Testis (tissue), 2 donors: ENCODE measurements at regions not wholly inside any gene's neighbourhood (a gene's known extent, or its start where the extent isn't known, plus 50 kb on each side); places are given as distances from the start of the nearest gene placed in this dataset.

Experiments
- DNase-seq: peaks from one replicate; pipeline ENCODE4 v3.0.0-alpha.2; 2019
- H3K27ac ChIP-seq, 2 donors: fragments of 200-600 bp; sonication (generic); one replicate each; pipeline ENCODE4 v1.5.1; 2019
- H3K27me3 ChIP-seq: fragments of 200-600 bp; sonication (generic); one replicate; pipeline ENCODE4 v1.5.1; 2019
- H3K36me3 ChIP-seq: fragments of 200-600 bp; sonication (generic); one replicate; pipeline ENCODE4 v1.5.1; 2017; ENCODE audit warnings: low read depth; ENCODE audit errors: missing control alignments
- H3K4me1 ChIP-seq: fragments of 200-600 bp; sonication (generic); one replicate; pipeline ENCODE4 v1.5.1; 2019
- H3K4me3 ChIP-seq, 2 donors: fragments of 200-600 bp; sonication (generic); one replicate each; pipeline ENCODE4 v1.5.1; 2017 to 2019
- H3K9me3 ChIP-seq: fragments of 200-600 bp; sonication (generic); one replicate; pipeline ENCODE4 v1.5.1; 2017
- POLR2A ChIP-seq: fragments of 450-650 bp; IDR thresholded peaks from one replicate; pipeline ENCODE4 v1.6.1; 2017; ENCODE audit warnings: antibody characterized with exemption, mild to moderate bottlenecking, moderate library complexity
- WGBS, 2 donors: methylation state at CpG; one replicate each; pipeline ENCODE4 v1.1.5; 2018; 5-methylcytosine and 5-hydroxymethylcytosine counted together
- intact Hi-C: fragments of 100-400 bp; cut with DNase I; formaldehyde crosslinking; loops from one replicate; pipeline ENCODE4 v1.15.1; 2023; ENCODE audit warnings: low total_unique reads
- TF ChIP-seq, protein P1 (sequence below), 3 experiments: fragments of 450-650 bp in 2 of 3; fragments of 200-600 bp in 1 of 3; sonication (generic) in 1 of 3; IDR thresholded peaks; one replicate each; pipeline ENCODE4 v1.5.1; 2016 to 2019; ENCODE audit warnings: antibody characterized with exemption in 3 of 3, mild to moderate bottlenecking in 2 of 3, moderate library complexity in 1 of 3

- WGBS, 2 donors = 92 to 97% methylated on average over 3 of the region's 3 CpGs
- Histone ChIP-seq H3K4me1 (no peaks in the 10 kb centered on the region), H3K27me3 (no peaks in the 10 kb centered on the region), H3K4me3 (no peak overlapping the region), H3K27ac (no peak overlapping the region), H3K36me3 (no peaks in the 10 kb centered on the region), H3K9me3 (no peaks in the 10 kb centered on the region)
- no peak for DNase-seq
- TF ChIP-seq, protein P1, sequence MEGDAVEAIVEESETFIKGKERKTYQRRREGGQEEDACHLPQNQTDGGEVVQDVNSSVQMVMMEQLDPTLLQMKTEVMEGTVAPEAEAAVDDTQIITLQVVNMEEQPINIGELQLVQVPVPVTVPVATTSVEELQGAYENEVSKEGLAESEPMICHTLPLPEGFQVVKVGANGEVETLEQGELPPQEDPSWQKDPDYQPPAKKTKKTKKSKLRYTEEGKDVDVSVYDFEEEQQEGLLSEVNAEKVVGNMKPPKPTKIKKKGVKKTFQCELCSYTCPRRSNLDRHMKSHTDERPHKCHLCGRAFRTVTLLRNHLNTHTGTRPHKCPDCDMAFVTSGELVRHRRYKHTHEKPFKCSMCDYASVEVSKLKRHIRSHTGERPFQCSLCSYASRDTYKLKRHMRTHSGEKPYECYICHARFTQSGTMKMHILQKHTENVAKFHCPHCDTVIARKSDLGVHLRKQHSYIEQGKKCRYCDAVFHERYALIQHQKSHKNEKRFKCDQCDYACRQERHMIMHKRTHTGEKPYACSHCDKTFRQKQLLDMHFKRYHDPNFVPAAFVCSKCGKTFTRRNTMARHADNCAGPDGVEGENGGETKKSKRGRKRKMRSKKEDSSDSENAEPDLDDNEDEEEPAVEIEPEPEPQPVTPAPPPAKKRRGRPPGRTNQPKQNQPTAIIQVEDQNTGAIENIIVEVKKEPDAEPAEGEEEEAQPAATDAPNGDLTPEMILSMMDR (IDR thresholded peaks at IDR 0.05) = no peak
- no peak for TF ChIP-seq POLR2A
- intact Hi-C loops = no loop called here
These were observed 376.9 kb upstream of the LYPLAL1 start for GRCh38 chr1:218796773-218797172.

- TF ChIP-seq, protein P1 (IDR thresholded peaks at IDR 0.05) = no peak
- TF ChIP-seq POLR2A = no peak
- Histone ChIP-seq H3K27me3 (no peaks in the 10 kb centered on the region), H3K36me3 (no peaks in the 10 kb centered on the region), H3K27ac (no peak overlapping the region), H3K4me3 (no peak overlapping the region), H3K9me3 (no peaks in the 10 kb centered on the region), H3K4me1 (no peaks in the 10 kb centered on the region)
- whole genome bisulfite sequencing, 2 donors = 83 to 90% methylated on average over 3 of the region's 3 CpGs
- DNase-seq = no peak
- intact Hi-C loops = no loop called here
These were observed 370.9 kb upstream of the LYPLAL1 start for GRCh38 chr1:218802799-218803198.

DNA sequence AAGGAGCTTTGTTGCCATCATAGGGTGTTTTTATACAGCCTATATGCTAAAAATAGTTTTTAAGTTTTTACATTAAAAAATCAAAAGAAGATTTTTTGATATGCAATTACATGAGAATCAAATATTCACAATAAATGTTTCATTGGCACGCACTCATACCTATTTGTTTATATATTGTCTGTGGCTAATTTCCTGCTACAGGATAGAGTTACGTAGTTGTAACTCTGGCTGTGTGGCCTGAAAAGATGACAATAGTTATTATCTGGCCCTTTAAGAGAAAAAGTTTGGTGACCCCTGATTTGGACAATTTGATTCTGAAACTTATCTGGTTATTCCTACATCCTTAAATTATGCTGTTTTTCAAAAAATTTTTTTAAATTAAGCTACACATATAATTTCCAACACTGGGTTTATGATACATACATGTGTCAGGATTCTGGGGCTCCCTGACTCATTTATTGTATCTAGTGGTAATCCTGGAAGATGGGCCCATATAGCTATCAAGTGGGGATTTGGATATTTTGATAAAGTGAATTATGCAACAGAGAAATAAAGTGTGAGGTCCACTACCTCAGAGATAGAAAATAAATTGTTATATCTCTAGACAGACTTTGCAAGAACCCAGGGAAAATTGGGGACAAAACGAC lies 370.2 kb upstream of the LYPLAL1 start:
- no peak for DNase-seq
- Histone ChIP-seq H3K4me1 (no peaks in the 10 kb centered on the region), H3K27me3 (no peaks in the 10 kb centered on the region), H3K9me3 (no peaks in the 10 kb centered on the region), H3K36me3 (no peaks in the 10 kb centered on the region), H3K27ac (no peak overlapping the region), H3K4me3 (no peak overlapping the region)
- 90 to 95% methylated on average over 3 of the region's 3 CpGs for whole genome bisulfite sequencing, 2 donors
- intact Hi-C loops = no loop called here
- TF ChIP-seq POLR2A = no peak
- TF ChIP-seq, protein P1 (IDR thresholded peaks at IDR 0.05) = no peak

DNA sequence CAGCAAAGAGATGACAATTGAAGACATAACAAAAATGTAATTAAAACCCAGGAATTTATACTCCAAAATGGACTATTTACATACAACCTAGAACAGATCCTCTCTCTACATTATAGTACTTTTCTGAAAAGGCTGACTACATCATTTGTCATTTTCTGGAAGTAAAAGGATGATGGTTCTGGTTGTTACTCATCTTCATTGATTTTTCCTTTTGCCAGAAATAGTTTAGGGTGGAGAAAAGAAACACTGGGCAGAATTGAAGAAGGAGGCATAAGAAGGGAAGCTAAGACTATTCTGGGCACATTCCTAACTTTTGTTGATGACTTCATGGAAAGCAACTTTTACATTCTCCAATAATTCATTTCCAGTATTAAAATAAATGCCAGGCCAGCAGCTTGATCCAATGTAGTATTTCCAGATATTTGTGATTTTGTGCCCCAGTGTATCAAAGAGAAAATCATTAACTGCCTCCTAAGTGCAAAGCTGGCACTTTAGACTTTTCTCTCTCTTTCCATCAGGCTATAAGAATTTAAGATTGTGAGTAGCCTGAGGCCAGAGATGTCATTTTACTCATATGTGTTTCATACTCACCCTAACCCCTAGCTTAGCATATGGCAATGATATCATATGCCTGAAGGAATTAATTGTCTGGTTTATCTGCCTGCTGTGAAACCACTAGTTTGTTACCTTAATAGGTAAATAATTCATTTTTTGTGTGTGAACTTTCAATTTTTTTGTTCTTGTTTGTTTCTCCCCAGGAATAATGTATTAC lies 369.5 kb upstream of the LYPLAL1 start:
- H3K4me3 ChIP-seq = no peak overlapping the region
- H3K9me3 ChIP-seq = no peaks in the 10 kb centered on the region
- H3K27ac ChIP-seq = no peak overlapping the region
- H3K27me3 ChIP-seq = no peaks in the 10 kb centered on the region
- TF ChIP-seq POLR2A = no peak
- TF ChIP-seq, protein P1 (IDR thresholded peaks at IDR 0.05) = no peak
- H3K36me3 ChIP-seq = no peaks in the 10 kb centered on the region
- DNase-seq = no peak
- no peaks in the 10 kb centered on the region for H3K4me1 ChIP-seq
- intact Hi-C loops = no loop called here

- no peaks in the 10 kb centered on the region for H3K27me3 ChIP-seq
- no peaks in the 10 kb centered on the region for H3K9me3 ChIP-seq
- 77 to 87% methylated on average over 3 of the region's 3 CpGs for WGBS, 2 donors
- H3K4me1 ChIP-seq = no peaks in the 10 kb centered on the region
- H3K4me3 ChIP-seq = no peak overlapping the region
- no peaks in the 10 kb centered on the region for H3K36me3 ChIP-seq
- intact Hi-C loops = no loop called here
- peak overlapping the region in 1 of 2 donors; percentile 32 for H3K27ac ChIP-seq
- no peak for TF ChIP-seq POLR2A
- TF ChIP-seq, protein P1 (IDR thresholded peaks at IDR 0.05) = no peak
- DNase-seq = no peak
These were observed 364.6 kb upstream of the LYPLAL1 start for GRCh38 chr1:218809061-218809460.
